ENCODE measurements at regions not wholly inside any gene's neighbourhood (a gene's known extent, or its start where the extent isn't known, plus 50 kb on each side); places are given as distances from the start of the nearest gene placed in this dataset.

GRCh38 chr12:90335566-90335965 is 619.4 kb downstream of the CCER1 start:
- TF ChIP-seq, protein P1, sequence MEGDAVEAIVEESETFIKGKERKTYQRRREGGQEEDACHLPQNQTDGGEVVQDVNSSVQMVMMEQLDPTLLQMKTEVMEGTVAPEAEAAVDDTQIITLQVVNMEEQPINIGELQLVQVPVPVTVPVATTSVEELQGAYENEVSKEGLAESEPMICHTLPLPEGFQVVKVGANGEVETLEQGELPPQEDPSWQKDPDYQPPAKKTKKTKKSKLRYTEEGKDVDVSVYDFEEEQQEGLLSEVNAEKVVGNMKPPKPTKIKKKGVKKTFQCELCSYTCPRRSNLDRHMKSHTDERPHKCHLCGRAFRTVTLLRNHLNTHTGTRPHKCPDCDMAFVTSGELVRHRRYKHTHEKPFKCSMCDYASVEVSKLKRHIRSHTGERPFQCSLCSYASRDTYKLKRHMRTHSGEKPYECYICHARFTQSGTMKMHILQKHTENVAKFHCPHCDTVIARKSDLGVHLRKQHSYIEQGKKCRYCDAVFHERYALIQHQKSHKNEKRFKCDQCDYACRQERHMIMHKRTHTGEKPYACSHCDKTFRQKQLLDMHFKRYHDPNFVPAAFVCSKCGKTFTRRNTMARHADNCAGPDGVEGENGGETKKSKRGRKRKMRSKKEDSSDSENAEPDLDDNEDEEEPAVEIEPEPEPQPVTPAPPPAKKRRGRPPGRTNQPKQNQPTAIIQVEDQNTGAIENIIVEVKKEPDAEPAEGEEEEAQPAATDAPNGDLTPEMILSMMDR (IDR thresholded peaks at IDR 0.05; ENCODE audit: insufficient read depth, low read length, poor library complexity, severe bottlenecking), result no peak
- no peak for TF ChIP-seq EZH2phosphoT487 (conservative IDR thresholded peaks at IDR 0.05; ENCODE audit: low read length)
